Coronary artery (tissue), 2 donors: ENCODE measurements at regions not wholly inside any gene's neighbourhood (a gene's known extent, or its start where the extent isn't known, plus 50 kb on each side); places are given as distances from the start of the nearest gene placed in this dataset.

ENCODE experiments used
- DNase-seq: peaks from one replicate; pipeline ENCODE4 v3.0.0-alpha.2; 2017; ENCODE audit warnings: low spot score
- H3K27ac ChIP-seq, 2 donors: fragments of 200-600 bp; sonication (generic); one replicate each; pipeline ENCODE4 v1.5.1; 2016 to 2019
- H3K4me3 ChIP-seq: fragments of 200-600 bp; sonication (generic); 2 replicates; pipeline ENCODE4 v1.5.1; 2016; ENCODE audit warnings: mild to moderate bottlenecking, moderate library complexity
- CTCF ChIP-seq: fragments of 200-600 bp; sonication (generic); IDR thresholded peaks from one replicate; pipeline ENCODE4 v1.5.1; 2019; ENCODE audit warnings: antibody characterized with exemption

DNA sequence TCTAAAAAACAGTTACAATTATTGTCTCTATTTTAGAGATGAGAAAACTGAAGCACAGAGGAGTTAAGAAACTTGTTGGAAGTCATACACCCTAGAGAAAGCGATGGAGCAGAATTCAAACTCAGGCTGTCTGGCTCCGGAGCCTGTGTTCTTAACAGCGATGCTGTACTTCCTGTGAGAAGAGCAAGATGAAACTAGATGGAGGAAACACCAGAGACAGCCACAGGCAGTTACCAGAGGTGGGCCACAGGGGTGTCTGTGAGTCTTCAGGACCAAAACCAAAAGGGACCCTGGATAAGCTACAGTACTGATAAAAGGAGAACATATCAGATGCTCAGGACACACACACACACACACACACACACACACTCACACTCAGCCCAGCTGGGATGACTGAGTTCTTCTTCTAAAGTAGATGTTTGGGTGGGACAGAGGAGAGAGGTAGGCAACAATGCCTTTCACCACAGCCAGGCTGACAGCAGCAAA, 289.2 kb downstream of the FZD1 start:
- H3K4me3 ChIP-seq = no peak overlapping the region
- no peak for DNase-seq
- TF ChIP-seq CTCF = no peak
- H3K27ac ChIP-seq = no peak overlapping the region

GRCh38 chr7:91554883-91555282, 290.6 kb downstream of the FZD1 start:
- DNase-seq = no peak
- H3K4me3 ChIP-seq = no peak overlapping the region
- no peak overlapping the region for H3K27ac ChIP-seq
- no peak for TF ChIP-seq CTCF

DNA sequence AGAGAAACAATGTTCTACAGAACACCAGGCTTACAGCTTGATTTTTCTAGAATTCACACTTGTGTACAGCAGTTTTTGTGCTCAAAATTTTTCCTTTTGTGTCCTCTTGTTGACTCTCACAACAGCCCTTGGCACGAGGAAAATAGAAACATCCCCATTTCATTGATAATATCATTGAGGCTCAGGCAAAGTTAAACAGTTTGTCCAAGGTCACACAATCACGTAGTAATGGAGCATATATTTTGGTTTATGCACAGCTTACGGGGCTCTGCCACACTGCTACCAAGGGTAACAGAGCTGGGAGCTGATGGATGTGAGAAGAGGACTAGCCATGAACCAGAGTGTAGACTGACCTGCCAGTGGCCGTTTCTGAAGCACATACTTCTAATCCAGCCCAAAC, 292.0 kb downstream of the FZD1 start:
- Histone ChIP-seq H3K4me3 (no peak overlapping the region), H3K27ac (no peak overlapping the region)
- no peak for TF ChIP-seq CTCF
- DNase-seq = no peak

DNA sequence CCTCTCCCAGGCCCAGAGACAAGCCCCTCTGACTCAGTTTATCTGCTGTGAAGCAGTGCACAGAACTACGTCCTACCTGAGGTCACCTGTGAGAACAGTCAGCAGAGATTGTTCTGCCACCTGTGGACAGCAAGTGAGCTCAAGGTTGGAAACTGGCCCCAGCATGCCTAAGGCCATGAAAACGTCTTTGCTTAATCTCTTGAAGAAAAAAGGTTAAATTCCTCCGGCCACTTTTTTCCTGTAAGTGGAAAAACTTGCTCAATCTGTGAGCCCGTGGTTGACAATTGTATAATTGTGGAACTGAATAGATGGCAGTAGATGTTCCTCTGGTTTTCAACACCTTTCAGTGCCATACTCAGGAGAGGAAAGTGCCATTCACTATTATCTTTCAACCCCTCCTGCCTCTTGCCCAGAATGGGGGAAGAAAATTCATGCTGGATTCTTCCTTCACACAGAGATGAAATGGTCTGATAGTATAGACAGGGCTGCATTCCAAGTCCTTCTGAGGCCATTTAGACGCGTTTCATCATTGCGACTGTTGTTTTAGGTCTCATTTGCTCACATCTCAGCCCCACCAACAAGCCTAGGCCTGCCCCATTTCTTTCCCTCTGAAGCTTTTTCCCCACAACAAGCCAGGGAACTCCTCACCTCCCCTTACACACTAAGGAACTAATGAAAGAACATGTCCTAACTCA, 292.9 kb downstream of the FZD1 start:
- no peak for DNase-seq
- Histone ChIP-seq H3K27ac (no peak overlapping the region), H3K4me3 (no peak overlapping the region)
- no peak for TF ChIP-seq CTCF

GRCh38 chr7:91557789-91558404, 293.7 kb downstream of the FZD1 start:
- no peak overlapping the region for H3K27ac ChIP-seq
- TF ChIP-seq CTCF = no peak
- no peak for DNase-seq
- H3K4me3 ChIP-seq = no peak overlapping the region

- Histone ChIP-seq H3K4me3 (no peak overlapping the region), H3K27ac (no peak overlapping the region)
- no peak for DNase-seq
- no peak for TF ChIP-seq CTCF
Measured at GRCh38 chr7:91559947-91560346, 295.7 kb downstream of the FZD1 start.

DNA sequence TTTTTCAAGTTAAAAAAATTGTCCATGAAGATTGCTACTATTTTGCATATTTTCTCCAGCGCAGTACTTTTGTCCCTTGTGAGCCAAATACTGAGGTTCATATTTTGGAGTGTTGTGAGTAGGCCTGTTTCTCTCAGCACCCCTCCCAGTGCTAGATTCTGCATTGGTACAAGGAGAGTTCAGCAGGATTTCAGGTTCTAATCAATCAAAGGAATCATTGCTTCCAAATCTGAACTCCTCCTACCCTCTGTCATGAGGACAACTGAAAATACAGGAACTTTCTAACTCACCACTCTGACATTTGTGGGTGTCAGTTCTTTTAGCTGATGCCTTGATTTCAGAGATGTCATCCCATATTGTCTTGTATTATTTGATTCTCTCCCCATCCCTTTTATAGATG, 299.9 kb downstream of the FZD1 start:
- Histone ChIP-seq H3K4me3 (no peak overlapping the region), H3K27ac (no peak overlapping the region)
- no peak for DNase-seq
- TF ChIP-seq CTCF = no peak
